GM10266 (cell line): ENCODE measurements at regions not wholly inside any gene's neighbourhood (a gene's known extent, or its start where the extent isn't known, plus 50 kb on each side); places are given as distances from the start of the nearest gene placed in this dataset.
A peak's percentile ranks its signal among the peaks of the same experiment; 100 is the strongest.

ENCODE experiments used
- DNase-seq: peaks from one replicate; pipeline ENCODE4 v3.0.0; 2012; ENCODE audit errors: extremely low spot score
- CTCF ChIP-seq: IDR thresholded peaks from 2 replicates; pipeline ENCODE4 v1.5.1; 2012; ENCODE audit warnings: mild to moderate bottlenecking, low read depth; ENCODE audit not compliant: control insufficient read depth, insufficient read depth; ENCODE audit errors: missing control alignments

GRCh38 chr2:9681427-9681817, 50.6 kb upstream of the YWHAQ start:
- DNase-seq = no peak
- no peak for TF ChIP-seq CTCF

- TF ChIP-seq CTCF = no peak
- DNase-seq = no peak
Measured at GRCh38 chr2:9685637-9686036, 54.8 kb upstream of the YWHAQ start.

DNA sequence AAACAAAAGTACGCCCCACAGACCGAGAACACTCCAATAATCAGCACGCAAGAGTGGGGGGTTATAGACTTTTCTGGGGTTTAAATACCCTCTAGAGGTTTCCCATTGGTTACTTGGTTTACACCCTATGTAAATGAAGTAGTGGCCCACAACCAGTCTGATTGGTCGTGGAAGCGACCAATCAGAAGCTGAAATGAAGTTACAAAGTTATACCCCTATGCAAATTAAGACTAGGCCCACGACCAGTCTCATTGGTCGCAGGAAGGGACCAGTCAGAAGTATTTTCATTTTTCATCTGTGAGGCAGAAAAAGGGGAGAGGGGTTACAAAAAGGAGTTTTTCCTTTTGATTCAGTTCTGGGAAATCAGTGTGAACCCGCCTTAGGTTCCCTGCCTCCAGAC, 55.3 kb upstream of the YWHAQ start:
- TF ChIP-seq CTCF = no peak
- no peak for DNase-seq

- no peak for TF ChIP-seq CTCF
- no peak for DNase-seq
Measured at GRCh38 chr2:9690252-9690651, 59.5 kb upstream of the YWHAQ start.

GRCh38 chr2:9690716-9691498, 60.1 kb upstream of the YWHAQ start:
- no peak for DNase-seq
- peak; percentile 16 for TF ChIP-seq CTCF

DNA sequence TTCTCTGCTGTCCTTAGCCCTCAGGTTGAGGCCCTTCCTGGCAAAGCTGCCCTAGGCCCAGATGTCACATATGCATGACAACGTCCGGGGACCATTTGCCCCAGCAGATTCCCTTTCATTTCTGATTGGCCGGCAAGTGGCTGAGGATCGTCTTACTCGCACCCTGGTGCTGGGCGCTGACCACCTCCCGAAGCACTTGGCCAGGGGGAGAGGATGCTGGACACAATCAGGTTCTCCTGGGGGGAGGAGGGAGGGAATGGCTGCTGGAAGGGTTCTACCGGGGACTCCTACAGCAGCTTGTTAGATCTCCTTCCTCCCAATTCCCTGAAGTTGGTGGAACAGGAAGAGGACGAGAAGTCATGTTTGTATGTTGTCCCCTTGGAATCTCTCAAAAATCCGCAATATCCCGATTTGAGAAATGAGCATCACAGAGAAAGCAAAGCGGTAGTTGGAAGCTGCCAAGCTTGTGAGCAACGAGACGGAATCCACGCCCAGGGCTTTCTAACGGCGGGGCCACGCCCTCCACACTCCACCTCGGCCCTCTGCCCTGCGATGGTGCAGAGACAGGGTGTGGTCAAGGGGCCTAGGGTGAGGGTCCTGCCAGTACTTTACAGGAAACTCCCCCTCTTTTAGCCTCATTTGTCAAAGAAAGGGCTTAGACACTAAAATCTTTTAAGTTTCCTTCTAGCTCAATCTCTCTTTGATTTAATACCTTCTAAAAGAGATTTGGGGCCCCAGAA, 61.8 kb upstream of the YWHAQ start:
- no peak for TF ChIP-seq CTCF
- no peak for DNase-seq

GRCh38 chr2:9693196-9693491, 62.3 kb upstream of the YWHAQ start:
- no peak for TF ChIP-seq CTCF
- DNase-seq = no peak
